Heart left ventricle (tissue), 16 donors: ENCODE measurements at regions not wholly inside any gene's neighbourhood (a gene's known extent, or its start where the extent isn't known, plus 50 kb on each side); places are given as distances from the start of the nearest gene placed in this dataset.

ENCODE experiments used
- ATAC-seq, 4 donors: fragments of 200-7000 bp; cut with Tn5 transposase; one replicate each; pipeline ENCODE4 v1.9.1; 2020 to 2022; ENCODE audit warnings: moderate library complexity in 4 of 4, mild to moderate bottlenecking in 3 of 4, moderate number of reproducible peaks in 1 of 4
- DNase-seq, 5 donors: peaks; one replicate each; pipeline ENCODE4 v3.0.0-alpha.2; 2020
- H3K27ac ChIP-seq, 12 donors: fragments of 200-600 bp; sonication (generic) in 4 of 12; one replicate each; pipeline versions ENCODE4 v1.5.0 to v1.8.0; 2016 to 2022; ENCODE audit warnings: mild to moderate bottlenecking in 2 of 12
- H3K27me3 ChIP-seq, 9 donors: fragments of 200-600 bp; sonication (generic) in 2 of 9; one replicate each; pipeline versions ENCODE4 v1.5.1 to v1.8.0; 2016 to 2022; ENCODE audit warnings: mild to moderate bottlenecking in 3 of 9
- H3K36me3 ChIP-seq, 9 donors: fragments of 200-600 bp; sonication (generic) in 2 of 9; one replicate each; pipeline versions ENCODE4 v1.5.0 to v1.8.0; 2018 to 2022; ENCODE audit warnings: mild to moderate bottlenecking in 2 of 9
- H3K4me1 ChIP-seq, 12 donors: fragments of 200-600 bp; sonication (generic) in 4 of 12; one replicate each; pipeline versions ENCODE4 v1.5.0 to v1.8.0; 2016 to 2022; ENCODE audit warnings: mild to moderate bottlenecking in 3 of 12
- H3K4me3 ChIP-seq, 12 donors: fragments of 200-600 bp; sonication (generic) in 4 of 12; one replicate each; pipeline versions ENCODE4 v1.5.0 to v1.8.0; 2017 to 2022; ENCODE audit warnings: mild to moderate bottlenecking in 9 of 12, moderate library complexity in 4 of 12
- H3K9me3 ChIP-seq, 12 donors: fragments of 200-600 bp; sonication (generic) in 4 of 12; one replicate each; pipeline versions ENCODE4 v1.5.0 to v1.8.0; 2016 to 2022; ENCODE audit warnings: mild to moderate bottlenecking in 1 of 12
- CTCF ChIP-seq, 12 donors: fragments of 200-600 bp; sonication (generic) in 4 of 12; IDR thresholded peaks; one replicate each; pipeline versions ENCODE4 v1.5.0 to v1.8.0; 2018 to 2022; ENCODE audit warnings: antibody characterized with exemption in 12 of 12, mild to moderate bottlenecking in 5 of 12
- POLR2A ChIP-seq, 2 donors: fragments of 450-650 bp; IDR thresholded peaks; one replicate each; pipeline ENCODE4 v1.6.1; 2017; ENCODE audit warnings: antibody characterized with exemption in 2 of 2, mild to moderate bottlenecking in 2 of 2, moderate library complexity in 2 of 2
- WGBS, 4 donors: extraction: QIAGEN DNeasy Blood & Tissue Kit in 2 of 4; methylation state at CpG; one replicate each; pipeline versions ENCODE4 v1.1.5 to v1.1.7; 2013 to 2018; 5-methylcytosine and 5-hydroxymethylcytosine counted together
- intact Hi-C, 10 donors: fragments of 100-400 bp; cut with DNase I; formaldehyde crosslinking; loops; one replicate each; pipeline versions ENCODE4 v1.11.1 to v1.14.2; 2022
- donor health status: ischemic (EF 13 %, LVEDD 7.1; RV severe dilation, severe dysfunction).
- donor health status: healthy with polysubstance abuse.
- donor health status: DM: no; HTN: yes; CAD: no.
- donor health status: DM: no; HTN: no; CAD: no.
- donor health status: ischemic (EF 25% LVEDD 6.9; RV normal size, moderate dysfunction).
- donor health status: ischemic (EF 25% LVEDD 5.7; RV mildly dilated, moderate dysfunction).
- donor health status: healthy.
- donor health status: DM: yes; HTN: yes; CAD: no.
- donor health status: ischemic (EF 35%, LVEDD 5.7; RV mildly dilated, moderate dysfunction).
- donor health status: nonischemic (EF 11% LVEDD 7.7; RV severe dilation, severe dysfunction).
- donor health status: DM: yes; HTN: yes; CAD: no.
- donor health status: PGD.
- donor health status: ischemic (EF 29% LVEDD 5.4; RV normal size, mild dysfunction).
- donor health status: nonischemic (EF 23%, LVEDD 6.1; RV moderate dilation, normal function).

- ATAC-seq: no peak
- no peak for TF ChIP-seq POLR2A (IDR thresholded peaks at IDR 0.05)
- no peak for TF ChIP-seq CTCF (IDR thresholded peaks at IDR 0.05)
- WGBS, 4 donors: 93 to 97% (median 96%) methylated on average over 6 of the region's 6 CpGs
Measured at GRCh38 chr16:11406177-11406560, 60.9 kb downstream of the RMI2 start.

GRCh38 chr16:11407047-11407982 lies 62.1 kb downstream of the RMI2 start:
- peak; percentile 20 to 71 (median 38) for DNase-seq
- TF ChIP-seq POLR2A (IDR thresholded peaks at IDR 0.05) (no peak), CTCF (IDR thresholded peaks at IDR 0.05) (peak; percentile 48 to 79 (median 61))
- ATAC-seq: peak in 3 of 4 donors; percentile 49 to 78 (median 55)
- H3K27me3 ChIP-seq: no peaks in the 10 kb centered on the region
- no peak overlapping the region for H3K4me3 ChIP-seq
- H3K36me3 ChIP-seq: no peaks in the 10 kb centered on the region
- peaks cover 0 to 3% (median 0%) of the 10 kb centered on the region in 12 donors for H3K9me3 ChIP-seq
- WGBS, 4 donors: 69 to 88% (median 82%) methylated on average over 17 of the region's 17 CpGs
- H3K27ac ChIP-seq: no peak overlapping the region
- H3K4me1 ChIP-seq: peaks cover 0 to 6% (median 0%) of the 10 kb centered on the region in 12 donors
- intact Hi-C loops: loop anchor here in 9 of 10 donors (1.0 to 10.0 kb wide), 10 partner anchors 87 to 657 kb away; no protein-coding TSS in a partner anchor

More at GRCh38 chr16:11406177-11406560, 60.9 kb downstream of the RMI2 start:
- no peak for DNase-seq
- Histone ChIP-seq H3K4me1 (peaks cover 0 to 6% (median 0%) of the 10 kb centered on the region in 12 donors), H3K36me3 (no peaks in the 10 kb centered on the region), H3K4me3 (no peak overlapping the region), H3K27me3 (no peaks in the 10 kb centered on the region), H3K9me3 (peaks cover 0 to 3% (median 0%) of the 10 kb centered on the region in 12 donors), H3K27ac (no peak overlapping the region)
- intact Hi-C loops: loop anchor here in 9 of 10 donors (2.0 to 10.0 kb wide), 9 partner anchors 89 to 659 kb away; no protein-coding TSS in a partner anchor

GRCh38 chr16:11408216-11408615 lies 63.0 kb downstream of the RMI2 start:
- no peaks in the 10 kb centered on the region for H3K36me3 ChIP-seq
- TF ChIP-seq CTCF (IDR thresholded peaks at IDR 0.05): no peak
- TF ChIP-seq POLR2A (IDR thresholded peaks at IDR 0.05): no peak
- no peak overlapping the region for H3K4me3 ChIP-seq
- 53 to 88% (median 78%) methylated on average over 8 of the region's 8 CpGs for WGBS, 4 donors
- H3K27me3 ChIP-seq: no peaks in the 10 kb centered on the region
- H3K27ac ChIP-seq: no peak overlapping the region
- peaks cover 0 to 6% (median 0%) of the 10 kb centered on the region in 12 donors for H3K4me1 ChIP-seq
- H3K9me3 ChIP-seq: peaks cover 0 to 3% (median 0%) of the 10 kb centered on the region in 12 donors
- intact Hi-C loops: loop anchor here in 9 of 10 donors (2.0 to 10.0 kb wide), 9 partner anchors 87 to 657 kb away; no protein-coding TSS in a partner anchor
- no peak for DNase-seq
- ATAC-seq: no peak

GRCh38 chr16:11409398-11409797 lies 64.1 kb downstream of the RMI2 start:
- intact Hi-C loops: loop anchor here in 9 of 10 donors (2.0 to 10.0 kb wide), 9 partner anchors 85 to 655 kb away; no protein-coding TSS in a partner anchor

More at GRCh38 chr16:11409398-11409797, 64.1 kb downstream of the RMI2 start:
- no peaks in the 10 kb centered on the region for H3K36me3 ChIP-seq
- ATAC-seq (no peak), DNase-seq (no peak)
- H3K9me3 ChIP-seq: peaks cover 0 to 3% (median 0%) of the 10 kb centered on the region in 12 donors
- peaks cover 0 to 6% (median 0%) of the 10 kb centered on the region in 12 donors for H3K4me1 ChIP-seq
- H3K4me3 ChIP-seq: no peak overlapping the region
- H3K27me3 ChIP-seq: no peaks in the 10 kb centered on the region
- no peak for TF ChIP-seq POLR2A (IDR thresholded peaks at IDR 0.05)
- TF ChIP-seq CTCF (IDR thresholded peaks at IDR 0.05): no peak
- H3K27ac ChIP-seq: no peak overlapping the region
- 60 to 71% (median 67%) methylated on average over 6 of the region's 6 CpGs for WGBS, 4 donors
